Endothelial cell of umbilical vein (primary cell): ENCODE measurements at regions not wholly inside any gene's neighbourhood (a gene's known extent, or its start where the extent isn't known, plus 50 kb on each side); places are given as distances from the start of the nearest gene placed in this dataset.

Experiments
- BruUV-seq: library from RNA; stranded (reverse); fragments of 400-500 nt; replicated peaks from 2 replicates; lab custom pipeline; 2021; lab: Mats Ljungman, UMichigan
- CTCF ChIA-PET: fragments of 300-600, 350-600 bp; sonication (Branson Sonifier 250); formaldehyde crosslinking; loops from one replicate; lab custom pipeline; 2021; ENCODE audit warnings: antibody characterized with exemption, inconsistent platforms; lab: Charles Lee
- POLR2A ChIA-PET: fragments of 300-600, 350-600 bp; sonication (Branson Sonifier 250); formaldehyde crosslinking; loops from one replicate; lab custom pipeline; 2021; ENCODE audit warnings: antibody characterized with exemption, inconsistent platforms; lab: Charles Lee
- DNase-seq: peaks from one replicate; pipeline ENCODE4 v3.0.0-alpha.2; 2011; ENCODE audit warnings: low read depth, low spot score
- FAIRE-seq: peaks from 2 replicates; lab custom pipeline; 2011; peaks lifted over from hg19 to GRCh38; lab: Jason Lieb, UNC
- H2AFZ ChIP-seq: 2 replicates; pipeline ENCODE4 v1.6.0; 2012; ENCODE audit warnings: low read depth, low read length, control low read depth, inconsistent platforms
- H3K27ac ChIP-seq: 2 replicates; pipeline ENCODE4 v1.5.1; 2011; ENCODE audit warnings: low read depth, mild to moderate bottlenecking, control low read depth, low read length, moderate library complexity; ENCODE audit not compliant: insufficient read depth
- H3K27me3 ChIP-seq, 2 experiments: 2 replicates each; pipeline versions ENCODE4 v1.6.0 to v1.6.1; 2011; ENCODE audit warnings: low read length in 2 of 2, mixed read lengths in 1 of 2; ENCODE audit not compliant: control insufficient read depth in 2 of 2, insufficient read depth in 2 of 2
- H3K36me3 ChIP-seq, 2 experiments: 2 replicates in 1 of 2; 3 replicates in 1 of 2; pipeline ENCODE4 v1.5.1; 2011; ENCODE audit warnings: low read length in 2 of 2, mild to moderate bottlenecking in 1 of 2, moderate library complexity in 1 of 2; ENCODE audit not compliant: control insufficient read depth in 2 of 2, insufficient read depth in 2 of 2; ENCODE audit errors: extremely low read depth in 1 of 2
- H3K4me1 ChIP-seq: 3 replicates; pipeline ENCODE4 v1.5.1; 2011; ENCODE audit warnings: mild to moderate bottlenecking, low read length; ENCODE audit not compliant: control insufficient read depth, insufficient read depth; ENCODE audit errors: extremely low read depth
- H3K4me2 ChIP-seq: 2 replicates; pipeline ENCODE4 v1.6.1; 2011; ENCODE audit warnings: low read length, control low read depth, mixed read lengths; ENCODE audit not compliant: insufficient read depth
- H3K4me3 ChIP-seq, 3 experiments: fragments of 200-600 bp in 1 of 3; sonication (generic), shearing (Covaris generic) in 1 of 3; replicated peaks in 1 of 3; 2 replicates each; pipeline ENCODE4 v1.5.1; 2011 to 2016; ENCODE audit warnings: control low read depth in 3 of 3, low read length in 3 of 3, mild to moderate bottlenecking in 2 of 3, inconsistent platforms in 1 of 3, low read depth in 1 of 3, moderate library complexity in 1 of 3; ENCODE audit not compliant: insufficient read depth in 1 of 3
- H3K79me2 ChIP-seq: 2 replicates; pipeline ENCODE4 v1.6.0; 2012; ENCODE audit warnings: low read length, inconsistent platforms; ENCODE audit not compliant: control insufficient read depth, insufficient read depth
- H3K9ac ChIP-seq: replicated peaks from 2 replicates; pipeline ENCODE3; 2011; ENCODE audit warnings: low read length, control low read depth; ENCODE audit not compliant: insufficient read depth; ENCODE audit errors: extremely low read depth
- H3K9me1 ChIP-seq: replicated peaks from 3 replicates; pipeline ENCODE4 v1.6.0; 2011; ENCODE audit warnings: mild to moderate bottlenecking, low read length; ENCODE audit not compliant: control insufficient read depth, insufficient read depth; ENCODE audit errors: extremely low read depth
- H3K9me3 ChIP-seq: replicated peaks from 2 replicates; pipeline ENCODE4 v1.5.1; 2012; ENCODE audit warnings: low read length, inconsistent platforms; ENCODE audit not compliant: control insufficient read depth, insufficient read depth
- H4K20me1 ChIP-seq: replicated peaks from 2 replicates; pipeline ENCODE3; 2011; ENCODE audit warnings: mild to moderate bottlenecking, low read length; ENCODE audit not compliant: control insufficient read depth, insufficient read depth; ENCODE audit errors: extremely low read depth
- CTCF ChIP-seq, 2 donors: IDR thresholded peaks; 1 replicate in 1 of 2; 2 replicates in 1 of 2; pipeline ENCODE4 v1.5.1; 2011; ENCODE audit warnings: low read length in 2 of 2, mild to moderate bottlenecking in 2 of 2, moderate library complexity in 2 of 2, control low read depth in 1 of 2, inconsistent platforms in 1 of 2, low read depth in 1 of 2; ENCODE audit not compliant: insufficient read depth in 1 of 2; ENCODE audit errors: extremely low read depth in 1 of 2
- EZH2 ChIP-seq: IDR thresholded peaks from 2 replicates; pipeline ENCODE4 v1.6.1; 2012; ENCODE audit warnings: borderline replicate concordance, low read depth, mild to moderate bottlenecking, moderate library complexity, low read length, inconsistent platforms; ENCODE audit not compliant: severe bottlenecking
- FOS ChIP-seq: IDR thresholded peaks from 2 replicates; pipeline ENCODE4 v1.6.1; 2011; ENCODE audit warnings: mild to moderate bottlenecking, low read length, moderate library complexity, borderline replicate concordance; ENCODE audit not compliant: insufficient read depth
- MAX ChIP-seq: IDR thresholded peaks from 2 replicates; pipeline ENCODE4 v1.6.1; 2011; ENCODE audit not compliant: insufficient read depth, insufficient read length
- MYC ChIP-seq: IDR thresholded peaks from one replicate; pipeline ENCODE4 v1.6.1; 2011; ENCODE audit warnings: mild to moderate bottlenecking, low read depth, low read length
- POLR2A ChIP-seq: IDR thresholded peaks from 2 replicates; pipeline ENCODE4 v1.6.1; 2012; ENCODE audit warnings: low read depth, mild to moderate bottlenecking, control low read depth, low read length
- POLR2AphosphoS5 ChIP-seq: IDR thresholded peaks from 2 replicates; pipeline ENCODE4 v1.6.1; 2012; ENCODE audit warnings: low read depth, mild to moderate bottlenecking, control low read depth, low read length, moderate library complexity; ENCODE audit not compliant: insufficient read depth
- dilution Hi-C: fragments of 300-500 bp; cut with MboI; formaldehyde crosslinking; loops from one replicate; pipeline ENCODE4 v1.15.0; 2019; ENCODE audit warnings: low sequenced_read_pairs; ENCODE audit not compliant: extremely low pct_ligation_motif_present
- intact Hi-C: fragments of 100-400 bp; cut with micrococcal nuclease; formaldehyde crosslinking; loops from one replicate; pipeline ENCODE4 v1.10.0; 2022

- no peak for DNase-seq
- no peak overlapping the region for H3K27ac ChIP-seq
- H3K9me1 ChIP-seq, result no peaks in the 10 kb centered on the region
- H3K27me3 ChIP-seq, result no peaks in the 10 kb centered on the region
- ChIA-PET CTCF (no interaction called here), POLR2A (no interaction called here)
- no peaks in the 10 kb centered on the region for H4K20me1 ChIP-seq
- no peak overlapping the region for H3K4me2 ChIP-seq
- no peaks in the 10 kb centered on the region for H3K4me1 ChIP-seq
- H3K79me2 ChIP-seq, result no peaks in the 10 kb centered on the region
- no peaks in the 10 kb centered on the region for H3K9me3 ChIP-seq
- no peak overlapping the region for H3K9ac ChIP-seq
- intact Hi-C loops, result no loop called here
- dilution Hi-C loops, result no loop called here
- H3K36me3 ChIP-seq, result no peaks in the 10 kb centered on the region
- no peak overlapping the region for H2AFZ ChIP-seq
- FAIRE-seq, result no peak
- no peak for TF ChIP-seq CTCF (IDR thresholded peaks at IDR 0.05; ENCODE audit: extremely low read depth in 1 of 2, insufficient read depth in 1 of 2, low read depth in 1 of 2, low read length in 2 of 2)
- TF ChIP-seq POLR2AphosphoS5, result no peak
- TF ChIP-seq EZH2, result no peak
- TF ChIP-seq POLR2A, result no peak
- no peak for TF ChIP-seq MYC
- no peak for TF ChIP-seq FOS
- no peak for TF ChIP-seq MAX
- no TSS peak for BruUV-seq
- no peak overlapping the region for H3K4me3 ChIP-seq
These were observed 143.0 kb upstream of the PDGFD start for GRCh38 chr11:104306862-104307474.
